Left ventricle myocardium superior (tissue), 1 donor: ENCODE measurements at regions not wholly inside any gene's neighbourhood (a gene's known extent, or its start where the extent isn't known, plus 50 kb on each side); places are given as distances from the start of the nearest gene placed in this dataset.

Source experiments
- ATAC-seq: fragments of 200-7000 bp; cut with Tn5 transposase; one replicate; pipeline ENCODE4 v1.9.1; 2020; ENCODE audit warnings: mild to moderate bottlenecking, moderate library complexity
- DNase-seq: peaks from one replicate; pipeline ENCODE4 v3.0.0-alpha.2; 2020
- intact Hi-C: fragments of 100-400 bp; cut with micrococcal nuclease; formaldehyde crosslinking; loops from one replicate; pipeline ENCODE4 v1.11.0; 2022
- donor health status: DM: no; HTN: yes; CAD: no; lungs with severe emphysema.

DNA sequence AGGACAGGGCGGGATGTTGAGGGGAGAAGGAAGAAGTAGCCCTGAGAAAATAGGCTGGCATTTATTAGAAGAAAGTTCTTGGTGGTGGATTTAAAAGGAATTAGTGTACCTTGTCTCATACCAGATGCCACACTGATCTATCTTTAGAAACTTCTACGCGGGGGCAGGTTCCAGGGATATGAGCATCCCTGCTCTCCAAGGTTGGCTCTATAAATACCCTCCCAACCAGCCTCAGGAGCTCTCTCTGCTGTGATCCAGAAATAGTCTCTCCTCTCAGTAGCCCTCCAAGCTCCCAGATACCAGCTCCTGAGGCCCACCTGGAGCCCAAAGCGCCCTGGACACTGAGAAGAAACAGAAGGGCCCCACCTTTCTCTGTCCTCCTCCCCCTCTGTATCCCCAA is 128.3 kb upstream of the TNR start:
- intact Hi-C loops: no loop called here
- ATAC-seq (peak; percentile 97), DNase-seq (no peak)

DNA sequence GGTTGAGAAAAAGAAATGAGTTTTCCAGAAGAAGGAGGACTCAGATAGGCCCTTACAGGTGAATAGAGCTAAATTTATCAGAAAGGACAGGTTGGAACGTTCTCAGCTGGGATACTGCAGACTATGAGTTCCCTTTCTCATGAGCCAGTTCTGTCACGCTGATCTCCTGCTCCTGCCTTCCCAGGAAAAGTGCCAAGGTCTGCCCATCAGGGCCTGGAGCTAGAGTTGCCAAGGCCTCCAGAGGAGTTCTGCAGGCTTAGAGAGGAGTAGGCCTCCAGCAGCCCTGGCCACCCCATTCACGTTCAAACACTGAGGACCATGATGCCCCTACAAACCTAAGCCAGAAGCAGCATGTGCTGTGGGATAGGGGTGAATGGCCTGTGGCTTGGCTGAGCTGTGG is 126.8 kb upstream of the TNR start:
- intact Hi-C loops: no loop called here
- ATAC-seq: peak; percentile 76
- DNase-seq: peak; percentile 45

- DNase-seq (no peak), ATAC-seq (no peak)
- intact Hi-C loops: no loop called here
Measured at GRCh38 chr1:175866776-175867175, 123.4 kb upstream of the TNR start.

GRCh38 chr1:175865041-175865766 is 121.8 kb upstream of the TNR start:
- ATAC-seq (no peak), DNase-seq (no peak)
- intact Hi-C loops: no loop called here

DNA sequence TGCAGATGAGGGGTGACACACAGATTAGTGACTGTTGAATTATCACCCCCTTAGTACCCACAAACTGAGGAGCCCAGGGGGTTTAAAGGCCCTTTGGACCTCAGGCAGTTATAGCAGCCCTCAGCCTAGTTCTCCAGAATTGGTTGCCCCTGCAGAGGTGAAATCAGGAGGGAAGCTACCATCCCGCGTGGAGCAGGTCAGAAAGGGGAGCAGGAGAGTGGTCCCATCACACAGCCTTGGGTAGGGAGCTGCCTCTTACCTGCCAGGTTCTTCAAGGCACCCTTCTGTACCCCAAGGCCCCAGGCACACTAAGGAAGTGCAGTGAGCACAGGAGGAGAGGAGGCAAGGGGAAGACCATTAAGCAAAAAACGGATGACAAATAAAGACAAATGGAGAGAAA is 121.2 kb upstream of the TNR start:
- DNase-seq (no peak), ATAC-seq (no peak)
- intact Hi-C loops: no loop called here

GRCh38 chr1:175864183-175864582 is 120.8 kb upstream of the TNR start:
- DNase-seq (no peak), ATAC-seq (no peak)
- intact Hi-C loops: no loop called here

DNA sequence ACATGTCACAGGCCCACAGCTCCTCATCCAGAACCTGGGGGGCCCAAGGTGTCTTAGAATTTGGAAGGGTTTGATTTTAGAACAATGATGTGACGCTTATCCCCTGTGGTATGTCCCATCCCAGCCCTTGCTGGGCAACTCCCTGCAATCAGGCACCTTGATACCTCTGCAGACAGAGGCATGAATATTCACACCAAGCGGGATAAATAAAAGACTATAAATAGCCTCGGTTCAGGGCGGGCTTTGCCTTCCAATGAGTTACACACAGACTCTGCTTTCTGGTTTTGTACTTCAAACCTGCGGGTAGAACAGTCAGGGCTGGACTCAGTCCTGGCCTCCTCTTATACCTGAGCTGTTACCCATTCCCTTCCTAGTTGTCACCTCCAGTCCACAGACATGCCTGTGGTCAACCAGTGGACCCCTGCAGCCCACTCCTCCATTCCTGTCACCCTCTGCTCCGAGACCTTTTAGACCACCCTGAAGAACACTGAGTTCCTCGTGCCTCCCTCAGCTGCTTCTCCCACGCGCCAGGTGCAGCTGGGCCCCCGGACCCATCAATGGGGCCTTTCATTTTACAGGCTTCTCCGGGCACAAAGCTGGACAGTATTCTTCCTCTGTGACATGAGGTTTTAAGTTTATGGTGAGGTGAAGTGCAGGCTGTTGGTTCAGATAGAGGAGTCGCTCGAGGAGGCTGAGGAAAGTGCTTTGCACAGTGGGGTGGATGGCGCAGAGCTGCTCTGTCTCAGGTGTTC is 120.1 kb upstream of the TNR start:
- intact Hi-C loops: no loop called here
- no peak for DNase-seq
- ATAC-seq: peak; percentile 35

DNA sequence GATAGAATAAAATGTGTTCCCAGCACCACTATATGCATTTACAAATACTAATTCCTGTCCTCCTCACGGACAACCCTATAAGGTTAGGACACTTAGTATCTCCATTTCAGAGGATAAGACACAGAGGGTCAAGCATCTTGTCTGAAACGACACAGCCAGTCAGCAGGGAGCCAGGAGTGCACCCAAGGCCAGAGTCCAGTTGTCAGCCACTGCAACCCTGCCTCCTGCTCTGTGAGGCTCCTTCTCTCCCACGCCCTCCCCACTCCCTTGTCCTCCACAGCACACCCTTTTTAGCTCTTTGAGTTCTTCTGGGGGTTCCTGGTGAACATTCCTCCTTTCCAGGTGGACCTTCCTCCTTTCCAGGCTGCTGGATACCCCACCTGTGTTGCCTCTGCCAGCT is 119.0 kb upstream of the TNR start:
- ATAC-seq (no peak), DNase-seq (no peak)
- intact Hi-C loops: no loop called here

DNA sequence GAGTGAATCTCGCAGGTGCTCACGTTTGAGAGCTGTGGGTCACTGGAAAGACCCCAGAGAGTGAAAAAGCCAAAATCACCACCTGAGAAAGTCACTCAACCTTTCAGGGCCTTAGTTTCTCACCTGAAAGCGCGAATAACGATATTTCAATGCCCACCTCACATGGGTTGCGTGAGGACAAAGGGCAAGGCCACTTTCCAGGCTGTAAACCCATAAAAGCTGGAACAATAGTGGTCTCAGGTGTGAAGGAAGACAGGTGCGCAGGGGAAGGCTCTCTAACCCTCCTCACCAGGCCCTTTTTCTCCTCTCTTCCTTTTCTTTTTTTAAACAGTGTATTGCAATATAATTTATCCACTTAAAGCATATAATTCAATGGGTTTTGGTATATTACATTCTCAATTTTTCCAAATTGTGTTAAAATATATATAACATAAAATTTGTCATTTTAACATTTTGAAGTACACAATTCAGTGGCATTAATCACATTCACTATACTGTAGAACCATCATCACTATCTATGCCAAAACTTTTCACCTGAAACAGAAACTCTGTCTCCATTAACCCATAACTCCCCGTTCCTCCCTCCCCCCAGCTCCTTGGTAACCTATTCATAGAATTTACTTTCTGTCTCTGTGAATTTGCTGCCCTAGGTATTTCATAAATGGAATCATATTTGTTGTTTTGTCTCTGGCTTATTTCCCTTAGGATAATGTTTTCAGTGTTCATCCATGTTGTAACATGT is 118.4 kb upstream of the TNR start:
- ATAC-seq: no peak
- no peak for DNase-seq
- intact Hi-C loops: no loop called here

- no peak for DNase-seq
- ATAC-seq: no peak
- intact Hi-C loops: no loop called here
Measured at GRCh38 chr1:175857756-175858155, 114.4 kb upstream of the TNR start.

GRCh38 chr1:175853681-175854080 is 110.3 kb upstream of the TNR start:
- no peak for ATAC-seq

DNA sequence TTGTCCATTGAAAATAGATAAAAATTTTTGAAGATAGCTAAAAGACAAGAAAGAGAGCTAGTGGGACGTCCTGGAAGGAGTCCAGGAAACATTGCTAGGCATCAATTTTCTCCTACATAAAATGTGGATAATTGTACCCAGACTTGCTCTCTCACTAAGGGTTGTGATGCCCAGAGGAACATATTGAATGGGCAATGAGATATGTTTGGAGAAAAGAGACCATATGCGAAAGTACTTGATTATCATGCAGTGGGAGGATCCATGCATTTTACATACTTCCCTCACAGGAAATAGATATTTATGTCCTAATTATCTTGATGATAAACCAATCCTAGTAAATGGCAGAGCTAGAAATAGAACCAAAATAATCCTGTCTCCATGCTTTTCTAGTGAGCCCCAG is 108.4 kb upstream of the TNR start:
- intact Hi-C loops: no loop called here
- DNase-seq (no peak), ATAC-seq (no peak)

More at GRCh38 chr1:175853681-175854080, 110.3 kb upstream of the TNR start:
- intact Hi-C loops: no loop called here
- DNase-seq: no peak

DNA sequence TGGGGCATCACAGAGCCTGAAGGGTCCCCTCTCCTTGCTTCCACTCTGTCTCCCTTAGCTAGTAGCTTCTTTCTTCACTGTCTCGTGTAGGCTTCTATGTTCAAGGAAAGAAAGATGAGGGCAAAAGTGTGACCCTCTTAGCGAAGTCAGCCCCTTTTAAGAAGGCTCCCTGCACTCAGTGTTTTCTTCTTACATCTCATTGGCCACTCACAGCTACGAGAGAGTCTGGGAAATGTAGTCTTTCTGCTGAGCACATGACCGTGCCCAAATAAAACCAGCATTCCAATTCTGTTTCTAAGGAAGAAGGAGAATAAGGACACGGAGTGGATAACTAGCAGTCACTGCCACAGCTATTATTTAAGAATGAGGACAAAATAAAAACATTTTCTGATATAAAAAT is 104.9 kb upstream of the TNR start:
- DNase-seq (no peak), ATAC-seq (no peak)
- intact Hi-C loops: no loop called here

DNA sequence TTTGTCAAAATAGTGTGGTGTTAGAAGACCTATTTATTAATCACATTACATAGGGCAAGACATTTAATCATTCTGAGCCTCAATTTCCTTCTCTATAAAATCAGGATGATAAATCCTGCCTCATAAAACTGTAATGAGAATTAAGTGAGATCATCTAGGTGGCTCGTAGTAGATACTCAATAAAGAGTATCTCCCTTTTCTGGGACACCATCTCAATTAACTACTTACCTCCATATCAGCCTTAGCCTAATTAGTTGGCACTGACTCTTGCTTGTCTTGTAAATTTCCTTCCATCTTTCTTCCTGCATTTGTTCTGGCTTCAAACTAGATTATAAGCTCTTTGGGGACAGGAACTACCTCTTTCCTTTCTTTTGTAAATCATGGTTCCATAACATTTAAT is 102.6 kb upstream of the TNR start:
- intact Hi-C loops: no loop called here
- DNase-seq: no peak
- ATAC-seq: no peak

DNA sequence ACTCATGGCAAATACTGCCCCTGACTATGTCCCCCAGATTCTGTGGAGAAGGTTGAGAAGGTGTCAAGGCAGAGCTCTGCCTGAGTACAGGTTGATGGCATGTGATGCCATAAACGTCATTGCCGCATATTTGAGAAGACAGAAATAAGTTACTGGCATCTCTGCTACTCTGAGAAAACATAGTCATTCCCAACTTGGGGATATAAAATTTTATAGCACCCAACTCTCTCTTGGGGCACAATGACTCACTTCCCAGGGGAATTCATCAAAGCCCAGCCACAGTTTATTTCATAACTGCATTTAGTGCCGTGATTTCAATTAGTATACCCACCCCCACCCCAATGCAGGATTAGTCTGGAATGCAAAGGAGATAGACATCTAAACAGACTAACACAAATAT is 101.9 kb upstream of the TNR start:
- DNase-seq: no peak
- intact Hi-C loops: no loop called here
- ATAC-seq: no peak

DNA sequence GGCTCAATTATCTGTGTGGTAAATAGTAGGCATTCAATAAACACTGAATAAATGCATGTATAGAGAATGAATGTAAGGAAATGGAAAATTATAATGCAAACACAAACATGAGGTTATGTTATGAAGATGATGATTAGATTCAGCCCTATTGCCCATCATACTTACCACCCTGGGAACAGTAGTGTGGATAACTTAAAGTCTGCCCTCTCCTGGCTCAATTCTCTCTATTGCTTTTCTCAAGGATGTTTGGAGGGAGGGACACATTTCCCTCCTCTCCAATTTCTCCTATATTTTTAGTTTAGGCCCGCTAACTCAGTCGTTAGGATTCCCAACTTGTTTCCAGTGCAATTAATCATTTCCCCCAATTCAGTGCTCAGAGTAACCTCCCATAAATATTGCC is 101.5 kb upstream of the TNR start:
- ATAC-seq (no peak), DNase-seq (no peak)
- intact Hi-C loops: no loop called here

DNA sequence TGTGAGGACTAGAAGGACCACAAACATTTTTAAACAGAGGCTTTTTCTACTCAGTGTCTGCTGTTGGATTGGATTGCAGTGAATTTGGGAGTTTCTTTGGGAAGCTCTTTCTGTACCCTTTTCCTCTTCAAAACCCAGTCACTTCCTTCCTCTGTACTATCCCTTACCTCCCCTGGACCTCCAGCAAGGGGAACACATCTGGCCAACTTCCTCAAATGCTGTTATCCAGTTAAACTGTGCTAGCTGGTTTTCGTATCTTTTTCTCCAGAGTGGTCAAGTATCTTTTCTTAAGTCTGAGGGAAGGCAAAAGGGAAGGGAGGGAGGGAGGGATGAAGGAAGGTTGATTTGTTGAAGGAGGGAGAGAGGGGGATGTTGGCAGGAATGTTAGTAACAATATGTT is 99.2 kb upstream of the TNR start:
- no peak for ATAC-seq
- intact Hi-C loops: no loop called here
- no peak for DNase-seq

DNA sequence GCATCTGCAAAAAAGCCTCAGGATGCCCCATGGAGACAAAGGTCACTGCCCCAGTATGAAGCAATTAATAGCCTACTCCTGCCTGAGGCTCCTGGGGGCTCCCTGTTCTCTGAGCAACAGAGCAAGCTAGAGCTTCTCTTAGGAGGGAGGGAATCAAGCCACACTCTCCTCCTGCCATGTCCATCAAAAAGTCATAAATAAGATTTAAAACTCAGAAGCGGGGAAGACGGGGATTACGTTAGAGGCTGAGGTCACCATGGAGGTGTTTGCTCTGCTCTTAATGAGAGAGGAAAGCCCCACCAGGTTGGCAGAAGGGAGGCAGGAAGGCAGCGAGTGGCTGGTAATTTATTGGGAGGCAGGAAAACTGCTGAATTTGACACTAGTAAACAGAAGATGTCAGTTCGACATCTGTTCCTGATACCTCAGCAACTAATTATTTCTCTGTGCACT is 98.4 kb upstream of the TNR start:
- ATAC-seq: no peak
- intact Hi-C loops: no loop called here
- no peak for DNase-seq

- DNase-seq (no peak), ATAC-seq (no peak)
- intact Hi-C loops: no loop called here
Measured at GRCh38 chr1:175840787-175841186, 97.4 kb upstream of the TNR start.
